Posterior cingulate gyrus (tissue), 11 donors: ENCODE measurements at regions not wholly inside any gene's neighbourhood (a gene's known extent, or its start where the extent isn't known, plus 50 kb on each side); places are given as distances from the start of the nearest gene placed in this dataset.

Experiments
- DNase-seq, 10 donors: peaks; one replicate each; pipeline versions ENCODE4 v3.0.0 to v3.0.0-alpha.2; 2020 to 2021; ENCODE audit warnings: mixed read lengths in 3 of 10
- intact Hi-C: fragments of 100-400 bp; cut with DNase I; formaldehyde crosslinking; loops from one replicate; pipeline ENCODE4 v1.15.1; 2023

DNA sequence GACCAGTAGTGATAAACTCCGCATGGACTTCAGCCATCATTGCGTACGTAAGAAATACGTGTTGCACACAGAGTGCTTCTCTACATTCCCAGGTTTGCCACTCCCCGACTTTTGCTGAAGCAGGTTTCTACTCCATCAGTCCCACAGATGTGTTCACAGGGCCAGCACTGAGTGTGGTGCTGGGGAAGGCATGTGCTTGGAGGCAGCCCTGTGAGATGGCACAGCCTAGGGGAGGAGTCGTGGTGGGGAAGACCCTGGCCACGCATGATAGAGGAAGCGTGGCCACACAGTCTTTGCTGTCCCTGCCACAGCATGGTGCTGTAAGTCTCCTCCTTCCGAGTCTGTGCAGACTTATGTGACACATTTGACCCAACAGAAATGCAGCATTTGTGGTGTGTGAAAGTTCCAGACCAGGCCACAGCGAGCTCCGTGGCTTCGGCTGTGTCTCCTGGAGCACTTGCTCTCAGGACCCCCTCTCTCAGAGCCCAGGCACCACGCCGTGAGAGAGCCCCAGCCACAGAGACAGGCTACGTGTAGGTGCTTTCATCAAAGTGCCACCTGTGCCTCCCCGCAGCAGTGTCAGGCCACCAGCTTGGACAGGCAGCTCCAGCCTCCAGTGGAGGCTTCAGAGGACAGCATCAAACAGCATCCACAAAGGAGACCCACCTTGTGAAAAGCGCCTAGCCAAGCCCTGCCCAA, 197.8 kb downstream of the AUH start:
- intact Hi-C loops, result no loop called here
- no peak for DNase-seq
